Gastrocnemius medialis (tissue), 4 donors: ENCODE measurements at regions not wholly inside any gene's neighbourhood (a gene's known extent, or its start where the extent isn't known, plus 50 kb on each side); places are given as distances from the start of the nearest gene placed in this dataset.

Experiments
- CTCF ChIP-seq, 5 experiments: fragments of 450-650 bp in 3 of 5; fragments of 200-600 bp in 2 of 5; sonication (generic) in 2 of 5; IDR thresholded peaks in 4 of 5; conservative IDR thresholded peaks in 1 of 5; 1 replicate in 4 of 5; 2 replicates in 1 of 5; pipeline ENCODE4 v1.5.1; 2016 to 2019; ENCODE audit warnings: antibody characterized with exemption in 5 of 5, mild to moderate bottlenecking in 3 of 5, moderate library complexity in 3 of 5
- POLR2A ChIP-seq, 2 donors: fragments of 450-650 bp; IDR thresholded peaks; one replicate each; pipeline ENCODE4 v1.6.1; 2017; ENCODE audit warnings: antibody characterized with exemption in 2 of 2, mild to moderate bottlenecking in 2 of 2, moderate library complexity in 2 of 2

GRCh38 chr7:17085186-17085585 lies 203.4 kb upstream of the AGR3 start:
- no peak for TF ChIP-seq CTCF (IDR thresholded peaks at IDR 0.05 in 4 of 5, conservative IDR thresholded peaks at IDR 0.05 in 1 of 5)
- TF ChIP-seq POLR2A (IDR thresholded peaks at IDR 0.05), result no peak
